Calu3 (cell line): ENCODE measurements at regions not wholly inside any gene's neighbourhood (a gene's known extent, or its start where the extent isn't known, plus 50 kb on each side); places are given as distances from the start of the nearest gene placed in this dataset.

ENCODE experiments used
- BruUV-seq: library from RNA; stranded (reverse); fragments of 400-500 nt; replicated peaks from 2 replicates; lab custom pipeline; 2021; lab: Mats Ljungman, UMichigan
- CTCF ChIA-PET: fragments of 300-600 bp; sonication (Branson Sonifier 250); formaldehyde crosslinking; loops from one replicate; lab custom pipeline; 2022; ENCODE audit warnings: antibody characterized with exemption; lab: Charles Lee
- DNase-seq: peaks from one replicate; pipeline ENCODE4 v3.0.0; 2022
- H3K27ac Mint-ChIP-seq: one replicate; pipeline ENCODE4 v1.8.0; 2022; ENCODE audit warnings: mixed read lengths; ENCODE audit not compliant: unreplicated experiment
- H3K27me3 Mint-ChIP-seq: one replicate; pipeline ENCODE4 v1.8.0; 2022; ENCODE audit warnings: mixed read lengths; ENCODE audit not compliant: unreplicated experiment
- H3K36me3 Mint-ChIP-seq: one replicate; pipeline ENCODE4 v1.8.0; 2022; ENCODE audit warnings: mild to moderate bottlenecking, moderate library complexity, mixed read lengths; ENCODE audit not compliant: insufficient read depth, unreplicated experiment
- H3K4me1 Mint-ChIP-seq: one replicate; pipeline ENCODE4 v1.8.0; 2022; ENCODE audit warnings: mild to moderate bottlenecking, low read depth, mixed read lengths; ENCODE audit not compliant: unreplicated experiment
- H3K4me3 Mint-ChIP-seq: one replicate; pipeline ENCODE4 v1.8.0; 2022; ENCODE audit warnings: mild to moderate bottlenecking, low read depth, moderate library complexity, mixed read lengths; ENCODE audit not compliant: unreplicated experiment
- H3K9me3 Mint-ChIP-seq: one replicate; pipeline ENCODE4 v1.8.0; 2022; ENCODE audit warnings: low read depth, mixed read lengths; ENCODE audit not compliant: unreplicated experiment
- intact Hi-C: fragments of 100-400 bp; cut with micrococcal nuclease; formaldehyde crosslinking; loops from one replicate; pipeline ENCODE4 v1.10.0; 2022; ENCODE audit not compliant: unreplicated experiment
- TF ChIP-seq, protein P1 (sequence below): fragments of 200-600 bp; IDR thresholded peaks from one replicate; pipeline ENCODE4 v1.8.0; 2022; ENCODE audit warnings: antibody characterized with exemption; ENCODE audit not compliant: unreplicated experiment

- Mint-ChIP-seq H3K27me3 (peaks cover 1% of the 10 kb centered on the region), H3K4me1 (no peaks in the 10 kb centered on the region), H3K9me3 (no peaks in the 10 kb centered on the region), H3K27ac (no peak overlapping the region), H3K36me3 (no peaks in the 10 kb centered on the region), H3K4me3 (no peak overlapping the region)
- intact Hi-C loops: no loop called here
- BruUV-seq: no TSS peak
- DNase-seq: no peak
- CTCF ChIA-PET: no interaction called here
- TF ChIP-seq, protein P1, sequence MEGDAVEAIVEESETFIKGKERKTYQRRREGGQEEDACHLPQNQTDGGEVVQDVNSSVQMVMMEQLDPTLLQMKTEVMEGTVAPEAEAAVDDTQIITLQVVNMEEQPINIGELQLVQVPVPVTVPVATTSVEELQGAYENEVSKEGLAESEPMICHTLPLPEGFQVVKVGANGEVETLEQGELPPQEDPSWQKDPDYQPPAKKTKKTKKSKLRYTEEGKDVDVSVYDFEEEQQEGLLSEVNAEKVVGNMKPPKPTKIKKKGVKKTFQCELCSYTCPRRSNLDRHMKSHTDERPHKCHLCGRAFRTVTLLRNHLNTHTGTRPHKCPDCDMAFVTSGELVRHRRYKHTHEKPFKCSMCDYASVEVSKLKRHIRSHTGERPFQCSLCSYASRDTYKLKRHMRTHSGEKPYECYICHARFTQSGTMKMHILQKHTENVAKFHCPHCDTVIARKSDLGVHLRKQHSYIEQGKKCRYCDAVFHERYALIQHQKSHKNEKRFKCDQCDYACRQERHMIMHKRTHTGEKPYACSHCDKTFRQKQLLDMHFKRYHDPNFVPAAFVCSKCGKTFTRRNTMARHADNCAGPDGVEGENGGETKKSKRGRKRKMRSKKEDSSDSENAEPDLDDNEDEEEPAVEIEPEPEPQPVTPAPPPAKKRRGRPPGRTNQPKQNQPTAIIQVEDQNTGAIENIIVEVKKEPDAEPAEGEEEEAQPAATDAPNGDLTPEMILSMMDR: no peak
These were observed 212.5 kb downstream of the POSTN start for GRCh38 chr13:37385956-37386670.

DNA sequence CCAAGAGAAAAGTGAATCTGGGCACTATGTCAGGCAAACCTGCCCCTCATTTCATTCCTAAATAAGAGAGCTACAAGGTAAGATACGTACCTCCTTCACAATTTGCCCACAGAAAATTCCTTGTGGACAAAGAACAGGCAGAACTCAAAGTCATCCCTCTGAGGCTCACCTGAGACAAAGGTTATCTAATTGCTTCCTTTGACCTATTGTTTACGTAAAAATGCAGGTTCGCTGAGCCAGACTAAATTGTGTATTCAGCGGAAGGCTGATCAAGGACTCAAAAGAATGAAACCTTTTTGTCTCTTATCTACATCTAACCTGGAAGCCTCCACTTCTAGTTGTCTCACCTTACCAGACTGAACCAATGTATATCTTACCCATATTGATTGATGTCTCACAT, 213.3 kb downstream of the POSTN start:
- BruUV-seq: no TSS peak
- no peaks in the 10 kb centered on the region for H3K36me3 Mint-ChIP-seq
- H3K27ac Mint-ChIP-seq: no peak overlapping the region
- no peaks in the 10 kb centered on the region for H3K27me3 Mint-ChIP-seq
- intact Hi-C loops: no loop called here
- TF ChIP-seq, protein P1: no peak
- no peak overlapping the region for H3K4me3 Mint-ChIP-seq
- H3K4me1 Mint-ChIP-seq: no peaks in the 10 kb centered on the region
- CTCF ChIA-PET: no interaction called here
- no peaks in the 10 kb centered on the region for H3K9me3 Mint-ChIP-seq
- DNase-seq: no peak

- H3K4me3 Mint-ChIP-seq: no peak overlapping the region
- H3K4me1 Mint-ChIP-seq: no peaks in the 10 kb centered on the region
- CTCF ChIA-PET: no interaction called here
- intact Hi-C loops: no loop called here
- no peak for DNase-seq
- BruUV-seq: no TSS peak
- no peaks in the 10 kb centered on the region for H3K9me3 Mint-ChIP-seq
- TF ChIP-seq, protein P1: no peak
- H3K27me3 Mint-ChIP-seq: no peaks in the 10 kb centered on the region
- no peak overlapping the region for H3K27ac Mint-ChIP-seq
- H3K36me3 Mint-ChIP-seq: no peaks in the 10 kb centered on the region
These were observed 214.7 kb downstream of the POSTN start for GRCh38 chr13:37383856-37384370.

DNA sequence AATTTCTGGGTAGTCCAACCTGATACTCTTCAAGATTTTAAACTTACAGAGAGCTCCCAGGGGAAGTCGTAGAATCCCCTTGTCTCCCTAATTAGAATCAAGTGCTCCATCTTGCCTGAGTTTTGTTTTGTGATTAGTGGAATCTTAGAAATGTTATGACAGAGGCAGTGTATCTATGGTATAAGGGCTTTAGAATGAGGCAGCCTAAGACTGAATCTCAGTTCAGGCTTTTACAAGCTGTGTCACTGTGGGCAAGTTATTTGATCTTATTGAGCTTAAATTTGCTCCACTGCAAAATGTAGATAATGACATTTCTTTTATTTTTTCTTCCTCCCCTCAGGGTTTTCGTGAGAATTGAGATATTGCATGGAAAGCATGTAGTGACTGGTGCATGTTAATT, 215.5 kb downstream of the POSTN start:
- TF ChIP-seq, protein P1: no peak
- no peaks in the 10 kb centered on the region for H3K9me3 Mint-ChIP-seq
- H3K4me1 Mint-ChIP-seq: no peaks in the 10 kb centered on the region
- H3K27me3 Mint-ChIP-seq: no peaks in the 10 kb centered on the region
- no peak overlapping the region for H3K4me3 Mint-ChIP-seq
- intact Hi-C loops: no loop called here
- H3K27ac Mint-ChIP-seq: no peak overlapping the region
- no peak for DNase-seq
- CTCF ChIA-PET: no interaction called here
- BruUV-seq: no TSS peak
- H3K36me3 Mint-ChIP-seq: no peaks in the 10 kb centered on the region
